MM.1S (cell line): ENCODE measurements at regions not wholly inside any gene's neighbourhood (a gene's known extent, or its start where the extent isn't known, plus 50 kb on each side); places are given as distances from the start of the nearest gene placed in this dataset.

Source experiments
- DNase-seq: peaks from one replicate; pipeline ENCODE4 v3.0.0-alpha.2; 2015
- H2AFZ ChIP-seq: fragments of 300-600 bp; sonication (generic); 2 replicates; pipeline ENCODE4 v1.6.0; 2016; ENCODE audit warnings: antibody characterized with exemption, low read length
- H3F3A ChIP-seq: fragments of 300-600 bp; sonication (generic); 2 replicates; pipeline ENCODE4 v1.6.1; 2016; ENCODE audit warnings: mild to moderate bottlenecking, antibody characterized with exemption, low read length, moderate library complexity, mixed read lengths; ENCODE audit not compliant: insufficient read depth
- H3K27ac ChIP-seq: fragments of 300-600 bp; sonication (generic); 2 replicates; pipeline ENCODE4 v1.5.1; 2016; ENCODE audit warnings: mild to moderate bottlenecking, low read length
- H3K27me3 ChIP-seq: fragments of 300-600 bp; sonication (generic); replicated peaks from 2 replicates; pipeline ENCODE4 v1.6.0; 2016; ENCODE audit warnings: low read length; ENCODE audit not compliant: insufficient read depth
- H3K36me3 ChIP-seq: fragments of 300-600 bp; sonication (generic); replicated peaks from 2 replicates; pipeline ENCODE4 v1.6.1; 2016; ENCODE audit warnings: mild to moderate bottlenecking, low read length, mixed read lengths; ENCODE audit not compliant: insufficient read depth
- H3K4me1 ChIP-seq: fragments of 300-600 bp; sonication (generic); 2 replicates; pipeline ENCODE4 v1.6.1; 2016; ENCODE audit warnings: low read length, mixed read lengths
- H3K4me2 ChIP-seq: fragments of 300-600 bp; sonication (generic); 2 replicates; pipeline ENCODE4 v1.6.0; 2016; ENCODE audit warnings: low read depth, low read length
- H3K4me3 ChIP-seq: fragments of 300-600 bp; sonication (generic); 2 replicates; pipeline ENCODE4 v1.5.1; 2016; ENCODE audit warnings: low read length, mixed read lengths
- H3K79me2 ChIP-seq: fragments of 300-600 bp; sonication (generic); 2 replicates; pipeline ENCODE4 v1.6.1; 2016; ENCODE audit warnings: mixed run types, low read length, mixed read lengths
- H3K9ac ChIP-seq: fragments of 300-600 bp; sonication (generic); 2 replicates; pipeline ENCODE4 v1.6.1; 2016; ENCODE audit warnings: low read length, mixed read lengths
- H3K9me2 ChIP-seq: fragments of 300-600 bp; sonication (generic); replicated peaks from 2 replicates; pipeline ENCODE4 v1.6.1; 2016; ENCODE audit warnings: mild to moderate bottlenecking, low read length, mixed read lengths; ENCODE audit not compliant: insufficient read depth
- H3K9me3 ChIP-seq: fragments of 300-600 bp; sonication (generic); replicated peaks from 2 replicates; pipeline ENCODE4 v1.6.1; 2016; ENCODE audit warnings: mild to moderate bottlenecking, low read length, mixed read lengths; ENCODE audit not compliant: insufficient read depth
- H4K20me1 ChIP-seq: fragments of 300-600 bp; sonication (generic); 2 replicates; pipeline ENCODE4 v1.6.1; 2016; ENCODE audit warnings: mild to moderate bottlenecking, low read length, moderate library complexity, mixed read lengths; ENCODE audit not compliant: insufficient read depth
- CTCF ChIP-seq: fragments of 300-600 bp; sonication (generic); IDR thresholded peaks from 2 replicates; pipeline ENCODE4 v1.5.1; 2016; ENCODE audit warnings: antibody characterized with exemption, low read length, mixed read lengths
- EZH2 ChIP-seq: fragments of 300-600 bp; sonication (generic); optimal IDR thresholded peaks from 2 replicates; pipeline ENCODE3; 2017; ENCODE audit warnings: low read depth, mild to moderate bottlenecking, antibody characterized with exemption, low read length, mixed read lengths
- EZH2phosphoT487 ChIP-seq: fragments of 300-600 bp; sonication (generic); IDR thresholded peaks from 2 replicates; pipeline ENCODE4 v1.6.1; 2018; ENCODE audit warnings: antibody characterized with exemption, low read length

GRCh38 chr1:58934706-58935105 is 150.9 kb upstream of the JUN start:
- Histone ChIP-seq H3K9me3 (no peaks in the 10 kb centered on the region), H4K20me1 (no peaks in the 10 kb centered on the region), H3F3A (no peaks in the 10 kb centered on the region), H3K27me3 (no peaks in the 10 kb centered on the region), H3K27ac (no peak overlapping the region), H3K4me2 (no peak overlapping the region), H3K4me3 (no peak overlapping the region), H3K9me2 (no peaks in the 10 kb centered on the region), H3K36me3 (no peaks in the 10 kb centered on the region), H3K9ac (no peak overlapping the region), H2AFZ (no peak overlapping the region), H3K4me1 (no peaks in the 10 kb centered on the region), H3K79me2 (no peaks in the 10 kb centered on the region)
- TF ChIP-seq EZH2 (no peak), CTCF (no peak), EZH2phosphoT487 (no peak)
- no peak for DNase-seq

- no peak overlapping the region for H3K4me3 ChIP-seq
- no peak overlapping the region for H3K4me2 ChIP-seq
- H3F3A ChIP-seq: peaks cover 6% of the 10 kb centered on the region
- no peaks in the 10 kb centered on the region for H3K27me3 ChIP-seq
- H3K4me1 ChIP-seq: peaks cover 10% of the 10 kb centered on the region
- no peaks in the 10 kb centered on the region for H3K36me3 ChIP-seq
- no peak for TF ChIP-seq EZH2
- TF ChIP-seq CTCF: no peak
- TF ChIP-seq EZH2phosphoT487: no peak
- no peaks in the 10 kb centered on the region for H4K20me1 ChIP-seq
- no peak overlapping the region for H3K9ac ChIP-seq
- no peak overlapping the region for H2AFZ ChIP-seq
- no peak for DNase-seq
- no peaks in the 10 kb centered on the region for H3K9me2 ChIP-seq
- H3K27ac ChIP-seq: no peak overlapping the region
- H3K79me2 ChIP-seq: no peaks in the 10 kb centered on the region
- H3K9me3 ChIP-seq: no peaks in the 10 kb centered on the region
These were observed 153.1 kb upstream of the JUN start for GRCh38 chr1:58936973-58937372.

- H3K27me3 ChIP-seq: no peaks in the 10 kb centered on the region
- no peak overlapping the region for H3K4me3 ChIP-seq
- no peaks in the 10 kb centered on the region for H3K9me3 ChIP-seq
- H3K4me1 ChIP-seq: peaks cover 19% of the 10 kb centered on the region
- no peak overlapping the region for H3K4me2 ChIP-seq
- peaks cover 9% of the 10 kb centered on the region for H3F3A ChIP-seq
- H3K27ac ChIP-seq: no peak overlapping the region
- TF ChIP-seq EZH2phosphoT487: no peak
- no peak for TF ChIP-seq CTCF
- no peak for TF ChIP-seq EZH2
- H3K9me2 ChIP-seq: no peaks in the 10 kb centered on the region
- no peak overlapping the region for H2AFZ ChIP-seq
- DNase-seq: no peak
- H3K9ac ChIP-seq: no peak overlapping the region
- no peaks in the 10 kb centered on the region for H4K20me1 ChIP-seq
- no peaks in the 10 kb centered on the region for H3K79me2 ChIP-seq
- no peaks in the 10 kb centered on the region for H3K36me3 ChIP-seq
These were observed 155.3 kb upstream of the JUN start for GRCh38 chr1:58939146-58939545.
